ENCODE measurements at regions not wholly inside any gene's neighbourhood (a gene's known extent, or its start where the extent isn't known, plus 50 kb on each side); places are given as distances from the start of the nearest gene placed in this dataset.
"Not testable (repeated sequence)": the region's sequence is repeated elsewhere in the genome, so short reads cannot be mapped to it uniquely, and the experiment has no call there.

- no peak for DNase-seq
These were observed 61.7 kb downstream of the KPNA2 start for GRCh38 chr17:68097161-68097805.

- DNase-seq: not testable (repeated sequence)
These were observed 63.8 kb downstream of the KPNA2 start for GRCh38 chr17:68099341-68099753.

- no peak for DNase-seq
These were observed 64.6 kb downstream of the KPNA2 start for GRCh38 chr17:68100000-68100641.

GRCh38 chr17:68101075-68101986 lies 65.8 kb downstream of the KPNA2 start:
- DNase-seq: peak; percentile 97

- DNase-seq: no peak
These were observed 66.4 kb downstream of the KPNA2 start for GRCh38 chr17:68101987-68102314.

- DNase-seq: peak; percentile 4
These were observed 66.8 kb downstream of the KPNA2 start for GRCh38 chr17:68102318-68102758.

GRCh38 chr17:68103148-68103547 lies 67.6 kb downstream of the KPNA2 start:
- DNase-seq: no peak

- no peak for DNase-seq
These were observed 70.5 kb downstream of the KPNA2 start for GRCh38 chr17:68106085-68106484.

GRCh38 chr17:68107373-68107772 lies 71.8 kb downstream of the KPNA2 start:
- DNase-seq: no peak

- no peak for DNase-seq
These were observed 72.9 kb downstream of the KPNA2 start for GRCh38 chr17:68108313-68109000.

- DNase-seq: not testable (repeated sequence)
These were observed 73.9 kb downstream of the KPNA2 start for GRCh38 chr17:68109404-68109803.

GRCh38 chr17:68116211-68116610 lies 80.7 kb downstream of the KPNA2 start:
- not testable (repeated sequence) for DNase-seq

GRCh38 chr17:68122587-68122986 lies 87.1 kb downstream of the KPNA2 start:
- DNase-seq: no peak

- DNase-seq: no peak
These were observed 89.8 kb downstream of the KPNA2 start for GRCh38 chr17:68125111-68125870.

GRCh38 chr17:68127914-68128313 lies 92.4 kb downstream of the KPNA2 start:
- no peak for DNase-seq

GRCh38 chr17:68131456-68131855 lies 95.9 kb downstream of the KPNA2 start:
- DNase-seq: no peak

GRCh38 chr17:68133346-68134045 lies 98.0 kb downstream of the KPNA2 start:
- no peak for DNase-seq

GRCh38 chr17:68134046-68134637 lies 98.6 kb downstream of the KPNA2 start:
- DNase-seq: no peak

- no peak for DNase-seq
These were observed 99.2 kb downstream of the KPNA2 start for GRCh38 chr17:68134731-68135130.

GRCh38 chr17:68135141-68135887 lies 99.8 kb downstream of the KPNA2 start:
- no peak for DNase-seq

- DNase-seq: no peak
These were observed 105.5 kb downstream of the KPNA2 start for GRCh38 chr17:68141050-68141449.
